GM19468 (cell line): ENCODE measurements at regions not wholly inside any gene's neighbourhood (a gene's known extent, or its start where the extent isn't known, plus 50 kb on each side); places are given as distances from the start of the nearest gene placed in this dataset.

Experiments used
- ATAC-seq: cut with Tn5 transposase; IDR thresholded peaks from one replicate; pipeline ENCODE4 v1.9.1; 2021; ENCODE audit warnings: mild to moderate bottlenecking, moderate library complexity, moderate number of reproducible peaks; ENCODE audit not compliant: unreplicated experiment; ENCODE audit errors: extremely low read depth

DNA sequence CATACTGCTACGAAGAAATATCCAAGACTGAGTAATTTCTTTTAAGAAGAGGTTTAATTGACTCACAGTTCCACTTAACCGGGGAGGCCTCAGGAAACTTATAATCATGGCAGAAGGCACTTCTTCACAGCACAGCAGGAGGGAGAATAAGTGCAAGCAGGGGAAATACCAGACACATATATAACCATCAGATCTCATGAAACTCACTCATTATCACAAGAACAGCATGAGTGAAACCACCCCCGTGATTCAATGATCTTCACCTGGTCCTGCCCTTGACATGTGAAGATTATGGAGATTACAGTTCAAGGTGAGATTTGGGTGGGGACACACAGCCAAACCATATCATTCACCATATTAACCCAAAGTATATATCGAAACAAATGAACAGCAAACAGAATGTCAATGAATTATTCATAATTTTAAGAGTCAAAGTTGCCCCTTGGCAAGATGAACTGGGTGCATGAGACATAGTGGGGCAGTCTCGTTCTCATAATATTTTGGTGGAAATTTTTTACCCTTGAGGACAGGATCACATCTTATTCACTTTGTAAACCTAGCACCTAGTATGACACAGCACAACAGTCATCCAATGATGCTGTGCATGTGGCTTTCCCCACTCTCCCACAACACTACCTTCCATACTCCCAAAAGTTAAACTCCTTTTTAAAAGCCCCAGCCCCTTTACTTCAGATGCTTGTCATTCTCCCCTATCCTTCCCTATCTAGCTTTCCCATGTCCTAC lies 425.3 kb downstream of the ZEB2 start:
- no peak for ATAC-seq

DNA sequence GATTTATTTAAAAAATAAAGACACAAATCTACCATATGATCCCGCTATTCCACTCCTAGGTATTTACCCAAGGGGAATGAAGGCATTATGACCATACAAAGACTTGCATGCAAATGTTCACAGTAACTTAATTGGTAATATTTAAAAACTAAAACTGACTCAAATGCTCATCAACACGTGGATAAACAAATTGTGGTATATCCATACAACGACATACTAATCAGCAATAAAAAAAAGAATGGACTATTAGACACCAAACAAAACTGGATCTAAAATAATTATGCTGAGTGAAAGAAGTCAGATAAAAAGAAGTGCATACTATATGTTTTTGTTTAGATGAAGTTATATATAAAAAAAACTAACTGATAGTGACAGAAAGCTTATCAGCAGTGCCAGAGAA lies 428.3 kb downstream of the ZEB2 start:
- ATAC-seq, result no peak

DNA sequence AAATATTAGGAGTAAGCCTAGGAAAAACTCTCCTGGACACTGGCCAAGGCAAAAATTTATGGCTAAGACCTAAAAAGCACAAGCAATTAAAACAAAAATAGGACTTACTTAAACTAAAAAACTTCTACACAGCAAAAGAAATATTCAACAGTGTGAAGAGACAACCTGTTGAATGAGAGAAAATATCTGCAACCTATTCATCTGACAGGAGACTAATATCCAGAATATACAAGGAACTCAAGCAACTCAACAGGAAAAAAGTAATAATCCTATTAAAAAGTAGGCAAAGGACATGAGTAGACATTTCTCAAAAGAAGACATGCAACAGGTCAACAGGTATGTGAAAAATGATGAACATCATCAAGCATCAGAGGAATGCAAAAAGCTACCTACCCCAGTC lies 431.1 kb downstream of the ZEB2 start:
- no peak for ATAC-seq

DNA sequence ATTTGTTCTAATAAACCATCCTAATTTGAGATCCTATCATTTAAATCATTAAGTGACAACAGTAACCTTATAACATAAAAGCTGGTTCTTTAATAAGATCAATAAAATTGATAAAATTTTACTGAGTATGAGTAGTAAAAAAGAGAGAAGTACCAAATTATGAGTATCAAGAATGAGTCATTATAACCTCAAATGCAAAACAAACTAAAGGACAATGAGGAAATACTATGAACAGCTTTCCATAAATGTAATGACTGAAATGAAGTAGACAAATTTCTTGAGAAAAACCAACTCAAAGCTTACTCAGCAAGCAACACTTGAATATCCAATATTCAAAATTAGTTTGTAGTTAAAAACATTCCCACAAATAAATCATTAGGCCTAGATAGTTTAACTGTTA lies 433.0 kb downstream of the ZEB2 start:
- ATAC-seq, result no peak

DNA sequence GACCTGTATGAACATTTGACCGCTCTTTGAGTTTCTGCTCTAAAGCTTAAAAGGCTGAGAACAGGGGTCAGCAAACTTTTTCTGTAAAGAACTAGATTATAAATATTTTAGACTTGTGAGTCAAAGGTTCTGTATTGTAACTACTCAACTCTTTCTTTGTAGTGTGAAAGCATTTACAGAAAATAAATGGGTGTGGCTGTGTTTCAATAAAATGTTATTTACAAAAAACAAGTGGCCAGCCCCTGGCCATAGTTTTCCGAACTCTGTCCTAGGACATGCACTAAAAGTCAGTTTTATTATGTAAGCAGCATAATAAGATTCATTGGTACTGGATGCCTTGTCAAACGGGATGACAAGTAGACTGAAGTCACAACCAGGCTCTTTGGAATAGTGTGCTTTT lies 434.9 kb downstream of the ZEB2 start:
- ATAC-seq, result no peak

DNA sequence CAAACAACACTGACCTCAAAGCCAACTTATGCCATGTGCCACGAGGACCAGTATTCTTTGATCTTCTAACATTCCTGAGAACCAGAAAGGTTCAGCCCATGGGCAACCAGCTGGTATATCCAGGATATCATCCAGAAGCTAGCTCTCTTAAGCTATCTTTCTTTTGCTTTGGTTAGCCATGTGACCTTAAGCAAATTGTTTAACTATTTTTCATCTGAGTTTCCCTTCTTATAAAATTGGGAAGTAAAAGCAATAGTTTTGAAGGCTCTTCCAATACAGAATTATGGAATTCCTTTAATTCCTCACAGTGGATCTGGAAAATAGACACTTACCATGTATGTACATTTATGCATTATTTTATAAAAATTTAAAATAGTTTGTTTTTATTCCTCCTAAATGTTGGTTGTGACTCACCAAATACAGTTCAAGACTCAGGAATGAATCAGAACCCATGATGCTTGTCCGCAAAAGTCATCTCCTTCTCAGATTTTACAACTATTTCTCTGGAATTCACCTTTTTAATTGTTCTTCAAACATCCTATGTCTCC lies 435.7 kb downstream of the ZEB2 start:
- ATAC-seq, result no peak

DNA sequence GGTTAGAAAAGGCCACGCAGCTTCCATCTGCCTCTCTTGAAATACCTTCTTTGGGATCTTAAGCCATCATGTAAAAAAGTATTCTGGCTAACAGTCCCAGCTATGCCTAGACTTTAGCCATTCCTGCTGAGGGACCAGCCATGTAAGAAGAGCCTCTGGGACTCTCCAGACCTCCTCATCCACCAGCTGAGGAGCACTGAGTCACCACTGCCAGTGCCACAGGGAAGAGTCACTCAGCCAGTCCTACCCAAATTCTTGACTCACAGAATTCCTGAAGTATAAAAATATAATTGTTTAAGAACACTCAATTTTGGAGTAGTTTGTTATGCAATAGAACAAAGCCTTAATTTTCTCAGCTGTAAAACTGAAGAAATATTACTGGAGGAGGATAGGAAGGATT lies 436.7 kb downstream of the ZEB2 start:
- no peak for ATAC-seq

DNA sequence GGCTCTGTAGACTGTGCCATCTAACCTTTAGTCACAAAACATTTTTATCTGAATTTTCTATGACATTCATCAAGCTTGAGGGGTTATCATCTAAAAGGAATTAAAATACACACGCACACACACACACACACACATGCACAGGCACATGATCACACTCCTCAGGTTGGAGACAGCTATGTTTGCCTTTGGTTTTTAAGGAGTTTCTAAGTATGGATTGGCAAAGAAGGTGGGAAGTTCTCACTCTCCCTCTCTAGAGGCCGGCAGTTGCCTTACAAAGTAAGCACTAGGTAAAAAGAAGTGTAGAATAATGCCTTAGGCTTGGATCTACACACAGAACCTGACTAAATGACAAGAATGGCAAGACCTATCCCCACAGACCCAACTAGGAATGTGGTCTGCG lies 437.1 kb downstream of the ZEB2 start:
- ATAC-seq, result no peak

DNA sequence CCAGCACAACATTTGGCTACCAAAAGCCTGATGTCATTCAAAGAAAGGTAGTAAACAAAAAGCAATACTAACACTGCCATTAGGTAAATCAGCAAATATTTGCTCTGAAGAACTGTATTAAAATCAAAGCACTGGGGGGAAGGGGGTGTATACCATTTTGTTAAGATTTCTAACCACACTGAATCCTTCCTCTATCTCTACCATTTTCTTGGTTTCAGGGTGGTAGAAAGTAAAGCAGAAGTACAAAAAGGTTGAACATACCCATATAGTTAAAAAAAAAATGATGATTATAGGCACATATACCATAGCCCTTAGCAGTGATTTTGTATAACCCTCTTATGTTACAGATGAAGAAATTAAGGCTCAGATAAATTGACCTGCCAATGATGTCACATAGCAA lies 437.6 kb downstream of the ZEB2 start:
- ATAC-seq, result no peak

DNA sequence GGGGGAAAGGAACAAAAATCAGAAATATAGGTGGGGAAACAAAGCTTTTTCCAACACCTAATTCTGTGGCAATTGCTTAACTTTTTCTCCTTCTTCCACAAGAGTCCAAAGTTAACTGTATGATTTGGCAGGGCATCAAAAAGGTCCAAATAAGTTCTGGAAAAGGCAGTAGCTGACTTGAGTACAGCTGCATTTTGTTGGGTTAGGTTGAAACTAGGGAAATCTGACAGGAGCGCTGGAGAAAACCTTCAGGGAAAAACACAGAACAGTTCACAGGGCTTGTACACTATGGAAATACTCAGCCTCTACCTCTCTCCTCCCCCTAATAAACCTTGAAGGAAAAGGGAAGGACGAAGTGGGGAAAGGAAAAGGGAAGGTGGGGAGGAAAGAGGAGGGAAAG lies 438.6 kb downstream of the ZEB2 start:
- ATAC-seq, result no peak

DNA sequence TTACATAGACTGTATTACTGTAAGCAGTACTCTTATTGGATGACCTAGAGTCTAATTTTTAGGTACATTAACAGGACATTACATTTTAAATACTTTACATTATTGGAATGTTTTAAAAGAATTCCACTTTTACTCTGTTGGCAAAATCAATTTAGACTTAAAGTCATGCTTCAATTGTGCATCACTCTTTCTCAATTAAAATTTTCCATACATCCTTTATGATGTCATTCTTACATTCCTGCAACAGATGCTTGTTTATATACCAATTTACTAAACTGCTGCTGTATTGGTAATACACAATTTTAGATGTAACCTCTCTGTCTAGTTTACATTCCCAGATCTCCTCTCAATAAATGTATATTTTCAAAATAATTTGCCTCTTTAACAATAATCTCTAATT lies 440.1 kb downstream of the ZEB2 start:
- ATAC-seq, result no peak

DNA sequence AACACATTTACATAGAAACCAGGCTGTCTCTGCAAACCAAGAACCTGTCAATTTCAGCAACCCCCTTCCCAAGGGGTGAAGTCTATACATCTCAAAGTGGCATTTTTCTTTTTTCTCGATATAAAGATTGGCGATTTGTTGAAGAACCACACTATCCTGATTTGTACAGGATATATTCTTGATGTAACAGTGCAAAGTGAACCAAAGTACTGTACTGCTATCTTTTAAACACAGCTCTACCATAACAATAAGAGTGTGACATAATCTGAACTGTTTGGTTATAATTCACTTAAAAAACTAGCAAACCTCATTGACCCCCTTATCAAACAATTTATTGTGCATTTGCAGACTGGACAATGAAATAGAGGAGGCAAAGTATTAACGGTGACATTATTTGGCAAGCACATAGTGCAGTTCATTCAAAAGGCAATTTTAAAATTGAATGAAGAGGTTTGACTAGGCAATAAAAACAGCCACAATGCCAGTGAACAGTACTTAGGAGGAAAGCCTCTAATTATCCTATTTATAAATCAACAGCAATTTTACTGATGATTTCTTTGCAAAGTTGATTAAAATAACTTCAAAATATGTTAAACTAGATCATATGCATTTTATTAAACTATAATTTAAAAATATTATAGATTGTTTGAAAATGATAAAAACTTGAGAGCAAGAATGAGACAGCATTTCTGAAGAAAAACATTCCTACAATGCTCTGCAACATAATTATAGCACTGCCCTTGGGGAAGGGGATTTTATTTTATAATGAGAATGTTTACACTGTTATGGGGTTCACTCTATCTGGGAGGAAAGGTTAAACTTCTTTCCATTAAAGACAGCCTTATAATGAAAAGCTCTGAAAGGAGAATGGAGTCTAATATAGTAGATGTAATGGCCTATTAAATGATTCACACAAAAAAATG lies 440.9 kb downstream of the ZEB2 start:
- ATAC-seq, result no peak

DNA sequence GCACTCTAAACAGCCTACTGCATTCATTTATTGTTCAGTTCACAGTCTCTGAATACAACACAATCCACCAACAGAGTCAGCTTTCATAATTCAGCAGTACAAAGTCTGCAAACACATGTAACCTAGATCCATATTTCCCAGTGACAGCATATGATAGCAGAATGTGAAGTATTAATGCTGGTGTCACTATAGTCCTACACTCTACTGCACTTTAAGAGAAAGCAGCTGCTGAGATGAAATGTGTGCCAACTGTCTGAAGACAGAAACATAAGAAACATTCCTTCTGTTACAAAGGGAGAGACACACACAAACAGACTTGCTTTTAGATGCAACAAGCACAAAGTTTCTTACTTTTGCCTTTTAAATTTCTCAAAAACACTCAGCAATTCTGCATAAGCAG lies 441.8 kb downstream of the ZEB2 start:
- no peak for ATAC-seq

DNA sequence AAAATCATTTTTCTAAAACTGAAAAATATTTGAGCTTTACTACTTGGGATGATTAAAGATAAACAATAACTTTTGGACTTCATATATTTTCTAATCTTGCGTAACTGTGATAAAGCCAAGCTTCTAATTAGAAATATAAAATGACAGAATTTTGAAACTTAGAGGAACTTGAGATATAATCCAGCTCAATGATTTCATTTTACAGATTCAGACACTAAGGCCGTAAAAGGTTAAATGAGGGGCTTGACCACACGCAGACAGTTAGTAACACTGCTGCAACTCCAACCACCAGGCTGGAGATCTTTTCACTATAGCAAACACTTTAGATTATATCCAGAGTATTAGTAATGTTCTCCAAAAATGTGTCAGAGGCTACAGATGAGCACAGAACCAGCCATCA lies 445.5 kb downstream of the ZEB2 start:
- no peak for ATAC-seq

DNA sequence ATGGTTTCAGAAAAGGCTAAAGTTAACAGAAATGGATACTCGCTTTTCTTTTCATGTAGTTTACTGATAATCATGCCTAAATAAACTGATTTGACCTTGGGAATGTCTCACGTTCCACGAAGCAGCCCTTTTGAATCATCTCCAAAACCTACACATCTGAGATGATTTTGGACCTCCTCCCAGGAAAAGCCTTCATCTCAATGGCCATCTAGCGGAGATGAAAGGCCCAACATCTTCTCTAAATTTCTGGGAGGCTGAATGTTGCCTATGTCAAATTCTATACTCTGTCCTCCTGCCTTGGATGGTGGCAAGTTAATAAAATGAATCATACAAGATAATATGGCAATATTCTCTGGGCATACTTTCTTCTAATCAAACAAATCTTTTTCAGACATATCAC lies 448.5 kb downstream of the ZEB2 start:
- ATAC-seq, result no peak

DNA sequence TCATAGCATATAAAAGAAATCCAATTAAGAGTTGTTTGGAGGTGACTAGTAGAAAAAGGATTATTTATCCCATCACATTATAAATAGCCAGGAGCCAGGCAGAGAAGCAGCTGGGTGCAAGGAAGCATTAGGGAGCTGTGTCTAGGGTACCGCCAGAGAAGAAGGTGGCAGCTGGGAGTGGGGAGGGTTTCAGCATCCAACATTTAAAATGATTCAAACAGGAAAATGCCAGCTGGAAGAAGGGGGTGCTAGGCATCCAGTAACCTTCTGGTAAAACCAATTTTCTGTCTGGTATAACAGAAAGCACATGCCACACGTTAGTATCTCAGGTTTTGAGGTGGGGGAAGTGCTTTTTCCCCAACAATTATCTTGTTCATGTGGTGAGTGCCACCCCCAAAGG lies 452.4 kb downstream of the ZEB2 start:
- no peak for ATAC-seq

DNA sequence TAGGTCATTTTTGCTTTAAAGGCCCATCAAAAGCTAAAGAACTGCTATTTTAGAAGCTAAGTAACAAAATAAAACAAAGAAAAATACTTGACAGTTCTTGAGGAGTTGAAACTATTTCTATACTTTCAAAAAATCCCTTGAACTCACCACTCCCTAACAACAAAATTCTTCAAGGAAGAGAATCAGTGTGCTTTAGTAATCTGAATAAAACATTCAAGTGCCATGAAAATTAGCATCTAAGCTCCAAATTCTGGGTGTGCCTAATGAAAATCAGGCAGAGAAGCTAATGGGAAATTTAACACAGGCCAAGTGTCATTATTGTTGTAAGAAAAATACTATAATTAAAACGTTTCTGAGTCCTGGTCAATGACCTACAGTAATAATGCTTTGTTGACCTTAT lies 456.3 kb downstream of the ZEB2 start:
- no peak for ATAC-seq

DNA sequence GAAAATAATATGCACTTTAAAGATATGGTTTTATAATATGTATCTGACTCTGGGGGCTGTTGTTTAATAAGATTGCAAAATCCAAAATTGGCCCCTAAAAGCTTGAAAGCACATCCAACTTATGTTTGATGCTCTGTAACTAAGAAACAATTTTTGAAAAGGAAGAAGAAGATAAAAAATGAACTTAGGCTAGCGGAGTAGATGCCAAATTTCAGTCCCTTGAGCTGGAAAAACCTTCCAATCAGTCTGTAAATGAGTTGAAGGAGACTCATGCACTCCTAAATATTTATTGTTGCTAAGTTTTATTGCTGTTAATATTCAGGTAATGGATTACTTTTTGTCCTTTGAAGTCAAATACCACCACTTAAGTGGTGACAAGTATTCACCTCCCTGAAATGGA lies 465.0 kb downstream of the ZEB2 start:
- ATAC-seq, result no peak

DNA sequence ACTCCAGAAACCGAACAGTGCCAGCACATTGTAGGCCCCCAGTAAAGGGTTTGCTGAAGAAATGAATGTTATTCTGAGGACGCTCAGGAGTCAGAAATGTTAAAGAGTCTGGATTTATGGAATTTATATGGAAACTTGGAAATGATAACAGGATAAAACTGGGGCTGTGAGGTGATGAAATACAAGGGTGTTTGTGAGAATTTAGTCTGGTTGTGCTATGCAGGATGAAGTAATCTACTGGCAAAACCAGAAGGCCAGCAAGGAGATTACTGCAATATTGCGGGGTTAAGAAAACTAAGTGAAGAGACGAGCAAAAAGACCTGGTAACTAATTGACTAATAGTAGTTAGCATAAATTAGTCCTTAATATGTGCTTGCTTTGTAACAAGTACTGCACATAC lies 467.8 kb downstream of the ZEB2 start:
- no peak for ATAC-seq

DNA sequence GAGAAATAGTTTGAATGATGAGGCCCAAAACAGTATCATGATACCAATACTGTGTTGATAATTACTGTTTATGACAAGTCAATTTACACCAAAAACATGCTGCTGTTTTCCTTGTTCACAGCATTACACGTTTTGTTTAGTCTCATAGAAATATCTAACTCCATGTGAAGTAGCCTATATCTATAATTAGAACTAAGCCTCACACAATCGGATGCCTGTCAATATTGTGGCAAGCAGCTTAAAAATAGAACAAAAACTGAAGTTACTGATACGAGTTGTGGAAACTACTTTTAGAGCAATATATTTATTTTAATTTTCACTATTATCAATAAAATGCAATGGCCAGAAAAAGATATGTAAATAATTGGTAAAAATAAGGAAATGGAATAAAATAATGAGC lies 470.8 kb downstream of the ZEB2 start:
- no peak for ATAC-seq

DNA sequence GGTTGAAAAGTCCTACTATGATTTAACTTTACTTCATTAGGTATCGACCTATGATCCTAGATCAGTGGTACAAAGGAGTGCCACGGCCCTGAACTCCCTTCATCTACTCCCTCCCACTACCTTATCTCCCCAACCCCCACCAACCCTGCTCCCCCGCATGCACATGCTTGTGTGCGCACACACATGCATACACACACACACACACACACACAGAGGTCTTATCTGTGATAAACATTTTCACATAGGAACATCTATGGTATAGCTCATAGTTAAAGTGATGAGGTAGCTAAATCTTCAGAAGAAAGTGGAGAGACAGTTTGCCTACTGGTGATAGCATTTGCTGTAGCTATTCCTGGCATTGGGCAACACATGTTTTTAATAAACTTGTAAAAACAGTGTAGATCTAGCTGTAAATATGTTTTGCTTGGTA lies 471.3 kb downstream of the ZEB2 start:
- ATAC-seq, result no peak
